ENCODE measurements at regions not wholly inside any gene's neighbourhood (a gene's known extent, or its start where the extent isn't known, plus 50 kb on each side); places are given as distances from the start of the nearest gene placed in this dataset.

GRCh38 chr20:56994006-56994405 is 272.4 kb downstream of the BMP7 start:
- no peak for TF ChIP-seq CTCF (IDR thresholded peaks at IDR 0.05 in 8 of 11, conservative IDR thresholded peaks at IDR 0.05 in 3 of 11)
- TF ChIP-seq POLR2A (IDR thresholded peaks at IDR 0.05): no peak
